ENCODE measurements at regions not wholly inside any gene's neighbourhood (a gene's known extent, or its start where the extent isn't known, plus 50 kb on each side); places are given as distances from the start of the nearest gene placed in this dataset.

DNA sequence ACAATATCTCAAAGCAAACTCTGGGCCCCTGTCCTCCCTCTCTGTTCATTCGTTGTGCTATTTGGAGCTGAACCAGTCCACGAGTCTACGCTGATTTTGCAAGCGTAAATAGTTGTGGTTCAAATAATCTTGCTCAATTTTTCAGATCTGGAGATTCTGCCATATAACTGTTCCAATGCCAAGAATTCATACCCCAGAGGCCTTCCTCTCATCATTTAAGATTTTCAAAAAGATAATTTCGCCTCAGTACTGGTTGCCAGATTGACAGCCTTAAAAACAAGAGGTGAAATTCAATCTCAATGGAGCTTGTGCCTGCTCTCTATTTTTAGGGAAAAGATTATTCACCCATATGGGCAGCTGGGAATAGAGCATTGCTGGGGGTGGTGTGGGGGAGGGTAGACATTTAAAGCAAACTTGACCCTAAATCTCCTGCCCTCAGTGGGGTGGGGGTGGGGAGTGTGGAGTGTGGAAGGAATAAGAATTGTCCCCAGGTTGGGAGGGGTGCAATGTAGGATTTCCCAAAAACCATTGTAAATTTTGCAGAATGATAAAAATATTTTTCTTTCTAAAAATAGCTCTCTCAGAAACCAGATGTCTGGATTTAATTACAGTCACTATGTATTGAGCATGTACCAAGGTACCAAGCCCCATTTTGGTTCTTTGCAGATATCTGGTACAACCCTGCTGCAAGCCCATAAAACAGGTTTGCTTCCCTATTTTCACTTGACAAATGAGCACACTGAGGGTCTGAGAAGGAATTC is 104.7 kb upstream of the EEPD1 start:
- peaks cover 14% of the 10 kb centered on the region for H3K4me1 ChIP-seq
- H3K36me3 ChIP-seq: no peaks in the 10 kb centered on the region
- no peaks in the 10 kb centered on the region for H3K27me3 ChIP-seq
- no peak for DNase-seq
- no peaks in the 10 kb centered on the region for H3K9me3 ChIP-seq
- no peak for TF ChIP-seq CTCF (IDR thresholded peaks at IDR 0.05; ENCODE audit: low read depth, low read length)
- H3K4me3 ChIP-seq (ENCODE audit: low read depth, low read length): no peak overlapping the region

DNA sequence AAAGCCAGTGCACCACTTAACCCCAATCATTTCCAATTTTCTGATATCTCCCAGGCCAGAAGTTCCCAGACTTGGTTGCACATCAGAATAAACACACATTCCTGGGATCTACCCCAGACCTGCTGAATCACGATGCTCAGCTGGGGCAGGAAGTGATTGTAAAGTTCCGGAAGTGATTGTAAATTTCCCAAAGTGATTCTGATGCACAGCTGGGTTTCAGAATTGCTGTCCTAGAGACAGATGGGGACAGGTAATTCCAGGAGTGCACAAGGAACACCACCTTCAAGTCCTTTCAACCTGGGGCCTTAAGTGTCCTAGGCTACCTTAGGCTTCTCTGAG is 104.2 kb upstream of the EEPD1 start:
- no peak overlapping the region for H3K4me3 ChIP-seq (ENCODE audit: low read depth, low read length)
- H3K27me3 ChIP-seq: no peaks in the 10 kb centered on the region
- no peaks in the 10 kb centered on the region for H3K36me3 ChIP-seq
- no peak for TF ChIP-seq CTCF (IDR thresholded peaks at IDR 0.05; ENCODE audit: low read depth, low read length)
- no peaks in the 10 kb centered on the region for H3K9me3 ChIP-seq
- H3K4me1 ChIP-seq: peaks cover 14% of the 10 kb centered on the region
- no peak for DNase-seq

DNA sequence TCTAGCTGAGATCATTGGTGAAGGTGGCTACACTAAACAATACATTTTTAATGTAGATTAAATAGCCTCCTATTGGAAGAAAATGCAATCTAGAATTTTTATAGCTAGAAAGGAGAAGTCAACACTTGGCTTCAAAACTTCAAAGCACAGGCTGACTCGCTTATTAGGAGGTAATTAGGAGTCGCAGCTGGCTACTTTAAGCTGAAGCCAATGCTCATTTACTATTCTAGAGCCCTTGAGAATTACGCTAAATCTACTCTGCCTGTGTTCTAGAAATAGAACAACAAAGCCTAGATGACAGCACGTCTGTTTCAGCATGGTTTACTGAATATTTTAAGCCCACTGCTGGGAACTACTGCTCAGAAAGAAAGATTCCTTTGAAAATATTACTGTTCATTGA is 101.6 kb upstream of the EEPD1 start:
- Histone ChIP-seq H3K9me3 (no peaks in the 10 kb centered on the region), H3K36me3 (no peaks in the 10 kb centered on the region), H3K4me3 (ENCODE audit: low read depth, low read length) (no peak overlapping the region), H3K27me3 (no peaks in the 10 kb centered on the region), H3K4me1 (peaks cover 14% of the 10 kb centered on the region)
- no peak for TF ChIP-seq CTCF (IDR thresholded peaks at IDR 0.05; ENCODE audit: low read depth, low read length)
- no peak for DNase-seq

DNA sequence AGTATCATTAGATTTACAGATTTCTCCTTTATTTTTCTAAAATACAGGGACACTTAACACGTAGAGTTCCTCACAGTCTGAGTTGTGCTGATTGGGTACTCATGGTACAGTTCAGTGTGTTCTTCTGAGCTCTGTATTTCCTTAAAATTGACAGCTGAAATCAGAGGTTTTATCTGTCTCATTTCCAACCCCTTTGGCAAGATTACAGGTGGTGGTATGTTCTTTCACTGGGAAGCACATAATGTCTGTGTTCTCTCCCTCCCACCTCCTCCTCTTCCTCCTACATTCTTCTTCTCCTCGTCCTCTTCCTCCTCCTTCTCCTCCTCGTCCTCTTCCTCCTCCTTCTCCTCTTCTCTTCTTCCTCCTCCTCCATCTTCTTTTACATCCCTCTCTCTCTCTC is 99.5 kb upstream of the EEPD1 start:
- Histone ChIP-seq H3K4me1 (peaks cover 9% of the 10 kb centered on the region; the same call in 1 of the 2 replicates), H3K36me3 (no peaks in the 10 kb centered on the region), H3K9me3 (no peaks in the 10 kb centered on the region), H3K27me3 (no peaks in the 10 kb centered on the region), H3K4me3 (ENCODE audit: low read depth, low read length) (no peak overlapping the region)
- TF ChIP-seq CTCF (IDR thresholded peaks at IDR 0.05; ENCODE audit: low read depth, low read length): no peak
- no peak for DNase-seq

DNA sequence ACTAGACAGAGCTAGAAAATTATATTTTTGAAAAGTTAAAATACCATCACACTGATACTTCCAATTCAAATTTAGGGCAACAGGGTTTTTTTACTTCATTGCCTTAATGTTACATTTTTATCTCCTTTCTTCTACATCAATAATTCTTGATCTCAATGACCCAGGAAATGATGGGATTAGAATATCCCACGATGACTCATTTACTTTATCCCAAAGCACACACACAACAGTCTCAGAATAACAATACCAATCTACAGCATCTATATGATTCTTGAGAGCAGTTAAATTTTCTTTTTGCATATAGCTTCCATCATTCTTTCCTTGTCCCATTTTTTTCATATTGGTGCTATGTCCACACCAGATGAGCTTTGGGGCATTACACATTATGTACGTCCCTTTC is 98.4 kb upstream of the EEPD1 start:
- no peak for TF ChIP-seq CTCF (IDR thresholded peaks at IDR 0.05; ENCODE audit: low read depth, low read length)
- no peak for DNase-seq
- Histone ChIP-seq H3K36me3 (no peaks in the 10 kb centered on the region), H3K9me3 (no peaks in the 10 kb centered on the region), H3K4me3 (ENCODE audit: low read depth, low read length) (no peak overlapping the region), H3K27me3 (no peaks in the 10 kb centered on the region), H3K4me1 (no peaks in the 10 kb centered on the region)

GRCh38 chr7:36055207-36055606 is 97.8 kb upstream of the EEPD1 start:
- Histone ChIP-seq H3K27me3 (no peaks in the 10 kb centered on the region), H3K4me3 (ENCODE audit: low read depth, low read length) (no peak overlapping the region), H3K36me3 (no peaks in the 10 kb centered on the region), H3K9me3 (no peaks in the 10 kb centered on the region), H3K4me1 (no peaks in the 10 kb centered on the region)
- no peak for DNase-seq
- no peak for TF ChIP-seq CTCF (IDR thresholded peaks at IDR 0.05; ENCODE audit: low read depth, low read length)

All from BE2C (cell line).